Ishikawa (cell line): ENCODE measurements at regions not wholly inside any gene's neighbourhood (a gene's known extent, or its start where the extent isn't known, plus 50 kb on each side); places are given as distances from the start of the nearest gene placed in this dataset.

Source experiments
- EP300 ChIP-seq: IDR thresholded peaks from 2 replicates; pipeline ENCODE4 v1.6.1; 2012; ENCODE audit warnings: borderline replicate concordance
- FOXM1 ChIP-seq: IDR thresholded peaks from 2 replicates; pipeline ENCODE4 v1.6.1; 2012; ENCODE audit warnings: low read depth, borderline replicate concordance

- no peak for TF ChIP-seq FOXM1
- no peak for TF ChIP-seq EP300
These were observed 89.3 kb downstream of the FSCB start for GRCh38 chr14:44417809-44418208.
